K562 (cell line): ENCODE measurements at regions not wholly inside any gene's neighbourhood (a gene's known extent, or its start where the extent isn't known, plus 50 kb on each side); places are given as distances from the start of the nearest gene placed in this dataset.

Experiments used
- ATAC-seq: fragments of 200-7000 bp; cut with Tn5 transposase; 3 replicates; pipeline ENCODE4 v1.9.1; 2020; ENCODE audit warnings: moderate library complexity
- BruUV-seq: library from RNA; stranded (reverse); fragments of 400-500 nt; replicated peaks from 2 replicates; lab custom pipeline; 2021; lab: Mats Ljungman, UMichigan
- CTCF ChIA-PET: fragments of 300-600 bp; formaldehyde crosslinking; extraction: SDS; loops from one replicate; lab custom pipeline; 2021; ENCODE audit warnings: low intra/inter-chr PET ratio; lab: Yijun Ruan, JAX
- POLR2A ChIA-PET: fragments of 300-600, 350-650 bp; sonication (Branson Sonifier 250); formaldehyde crosslinking; extraction: SDS; loops from one replicate; lab custom pipeline; 2021; ENCODE audit warnings: antibody characterized with exemption, inconsistent platforms; lab: Yijun Ruan, JAX
- DNase-seq, 4 experiments: peaks; one replicate each; pipeline versions ENCODE4 v3.0.0 to v3.0.0-alpha.2; 2011 to 2018; ENCODE audit warnings: low spot score in 3 of 4, mixed read lengths in 3 of 4; ENCODE audit errors: extremely low read depth in 1 of 4
- FAIRE-seq: peaks from 2 replicates; lab custom pipeline; 2011; peaks lifted over from hg19 to GRCh38; lab: Jason Lieb, UNC
- H2AFZ ChIP-seq: 2 replicates; pipeline ENCODE4 v1.6.0; 2011; ENCODE audit warnings: low read depth, low read length, control low read depth, inconsistent platforms
- H3K27ac ChIP-seq: fragments of 200-600 bp; 3 replicates; pipeline ENCODE4 v1.8.0; 2011; ENCODE audit warnings: low read depth, mild to moderate bottlenecking, control low read depth, inconsistent platforms, low read length, moderate library complexity, mixed read lengths; ENCODE audit errors: extremely low read depth
- H3K27me3 ChIP-seq, 2 experiments: fragments of 300-600 bp in 1 of 2; 2 replicates in 1 of 2; 3 replicates in 1 of 2; pipeline versions ENCODE4 v1.6.0 to v1.8.0; 2011; ENCODE audit warnings: inconsistent platforms in 2 of 2, low read length in 2 of 2, mild to moderate bottlenecking in 1 of 2, mixed read lengths in 1 of 2, moderate library complexity in 1 of 2; ENCODE audit not compliant: control insufficient read depth in 2 of 2, insufficient read depth in 2 of 2
- H3K36me3 ChIP-seq: fragments of 300-600 bp; 3 replicates; pipeline ENCODE4 v1.8.0; 2011; ENCODE audit warnings: mild to moderate bottlenecking, low read length, inconsistent platforms; ENCODE audit not compliant: control insufficient read depth, insufficient read depth
- H3K4me1 ChIP-seq, 2 experiments: fragments of 200-600 bp in 1 of 2; replicated peaks in 1 of 2; 2 replicates in 1 of 2; 3 replicates in 1 of 2; pipeline versions ENCODE4 v1.5.1 to v1.8.0; 2011; ENCODE audit warnings: inconsistent platforms in 2 of 2, low read length in 2 of 2, mild to moderate bottlenecking in 1 of 2, mixed read lengths in 1 of 2, moderate library complexity in 1 of 2; ENCODE audit not compliant: control insufficient read depth in 2 of 2, insufficient read depth in 2 of 2
- H3K4me2 ChIP-seq: 2 replicates; pipeline ENCODE4 v1.6.1; 2011; ENCODE audit warnings: low read length, control low read depth, inconsistent platforms, mixed read lengths; ENCODE audit not compliant: insufficient read depth
- H3K4me3 ChIP-seq: fragments of 200-600 bp; sonication (generic), shearing (Covaris generic); 2 replicates; pipeline ENCODE4 v1.5.1; 2016; ENCODE audit warnings: control low read depth, inconsistent platforms
- H3K79me2 ChIP-seq: fragments of 200-600 bp; 3 replicates; pipeline ENCODE4 v1.8.0; 2011; ENCODE audit warnings: low read length, inconsistent platforms; ENCODE audit not compliant: control insufficient read depth, insufficient read depth
- H3K9ac ChIP-seq, 2 experiments: 2 replicates each; pipeline versions ENCODE4 v1.6.0 to v1.6.1; 2011; ENCODE audit warnings: low read depth in 2 of 2, low read length in 2 of 2, control low read depth in 1 of 2, inconsistent platforms in 1 of 2, mild to moderate bottlenecking in 1 of 2, mixed read lengths in 1 of 2; ENCODE audit not compliant: insufficient read depth in 1 of 2
- H3K9me1 ChIP-seq: one replicate; pipeline ENCODE4 v1.6.0; 2011; ENCODE audit warnings: inconsistent platforms, mild to moderate bottlenecking, low read length, moderate library complexity; ENCODE audit not compliant: control insufficient read depth, insufficient read depth
- H3K9me3 ChIP-seq: replicated peaks from 2 replicates; pipeline ENCODE4 v1.5.1; 2011; ENCODE audit warnings: low read depth, low read length, inconsistent platforms; ENCODE audit not compliant: control insufficient read depth, insufficient read depth
- H4K20me1 ChIP-seq: replicated peaks from 2 replicates; pipeline ENCODE4 v1.6.1; 2011; ENCODE audit warnings: low read length, inconsistent platforms, mixed read lengths; ENCODE audit not compliant: control insufficient read depth, insufficient read depth
- BCOR ChIP-seq: fragments of 450-650 bp; IDR thresholded peaks from 2 replicates; pipeline ENCODE4 v1.6.1; 2016
- FOSL1 ChIP-seq: fragments of 200-800 bp; sonication (Bioruptor generic); conservative IDR thresholded peaks from 2 replicates; pipeline ENCODE4 v1.6.1; 2016; ENCODE audit warnings: missing genetic modification characterization, missing compliant biosample characterization
- POLR2H ChIP-seq: IDR thresholded peaks from 2 replicates; pipeline ENCODE4 v1.6.1; 2016; ENCODE audit warnings: missing genetic modification characterization, low read depth, mild to moderate bottlenecking, control low read depth, missing compliant biosample characterization, moderate library complexity
- POU5F1 ChIP-seq: fragments of 150-350 bp; IDR thresholded peaks from 2 replicates; pipeline ENCODE4 v1.6.1; 2014; ENCODE audit warnings: borderline replicate concordance, low read length, low read depth, mild to moderate bottlenecking; ENCODE audit not compliant: partially characterized antibody
- ZBTB8A ChIP-seq: fragments of 450-650 bp; IDR thresholded peaks from 2 replicates; pipeline ENCODE4 v1.6.1; 2018; ENCODE audit warnings: mild to moderate bottlenecking, moderate library complexity; ENCODE audit not compliant: partially characterized antibody
- ZNF121 ChIP-seq: sonication (generic); formaldehyde crosslinking; conservative IDR thresholded peaks from 2 replicates; pipeline ENCODE4 v1.8.0; 2022; ENCODE audit warnings: missing genetic modification reagents
- ZNF212 ChIP-seq: fragments of 450-650 bp; formaldehyde crosslinking; IDR thresholded peaks from 2 replicates; pipeline ENCODE4 v1.4.0; 2020; ENCODE audit warnings: mild to moderate bottlenecking
- ZNF318 ChIP-seq, 2 experiments: fragments of 450-650 bp; IDR thresholded peaks; 2 replicates each; pipeline ENCODE4 v1.6.1; 2016; ENCODE audit warnings: mild to moderate bottlenecking in 2 of 2, borderline replicate concordance in 1 of 2, low read depth in 1 of 2, moderate library complexity in 1 of 2
- ZNF785 ChIP-seq: fragments of 250-450 bp; sonication (Bioruptor Pico); IDR thresholded peaks from 2 replicates; pipeline ENCODE4 v1.4.0; 2020; ENCODE audit warnings: mild to moderate bottlenecking
- in situ Hi-C: fragments of 300-500 bp; cut with MboI; formaldehyde crosslinking; loops from 4 replicates; pipeline ENCODE4 v1.15.0; 2018; ENCODE audit warnings: inconsistent platforms, mixed read lengths
- intact Hi-C: fragments of 100-400 bp; cut with micrococcal nuclease; formaldehyde crosslinking; loops from 2 replicates; pipeline ENCODE4 v1.14.2; 2022

GRCh38 chr4:114091546-114091945 lies 112.1 kb upstream of the ARSJ start (continued):
- TF ChIP-seq ZNF318 (IDR thresholded peaks at IDR 0.05; ENCODE audit: borderline replicate concordance in 1 of 2, low read depth in 1 of 2) = no peak

- Histone ChIP-seq H3K79me2 (no peaks in the 10 kb centered on the region), H3K9me1 (no peaks in the 10 kb centered on the region), H2AFZ (no peak overlapping the region), H3K4me3 (no peak overlapping the region), H3K36me3 (no peaks in the 10 kb centered on the region), H4K20me1 (no peaks in the 10 kb centered on the region), H3K27me3 (no peaks in the 10 kb centered on the region), H3K4me1 (no peaks in the 10 kb centered on the region), H3K9ac (no peak overlapping the region), H3K4me2 (no peak overlapping the region), H3K27ac (no peak overlapping the region), H3K9me3 (0 out of 2 replicates have a peak, but pooled peaks cover 2% of the 10 kb centered on the region)
- BruUV-seq = no TSS peak
- ChIA-PET CTCF (no interaction called here), POLR2A (no interaction called here)
- in situ Hi-C loops = no loop called here
- no peak for ATAC-seq
- no peak for FAIRE-seq
- DNase-seq = no peak
- intact Hi-C loops = no loop called here
- no peak for TF ChIP-seq POLR2H (tag)
- no peak for TF ChIP-seq BCOR
- no peak for TF ChIP-seq ZBTB8A
- no peak for TF ChIP-seq FOSL1 (tag)
- no peak for TF ChIP-seq POU5F1
- no peak for TF ChIP-seq ZNF785 (CRISPR knock-in tag)
- no peak for TF ChIP-seq ZNF121 (CRISPR knock-in tag)
- no peak for TF ChIP-seq ZNF212
Observed at GRCh38 chr4:114093221-114093715, 113.8 kb upstream of the ARSJ start.
